Suprapubic skin (tissue), 3 donors: ENCODE measurements at regions not wholly inside any gene's neighbourhood (a gene's known extent, or its start where the extent isn't known, plus 50 kb on each side); places are given as distances from the start of the nearest gene placed in this dataset.

Experiments used
- CTCF ChIP-seq, 2 donors: fragments of 200-600 bp in 1 of 2; fragments of 450-650 bp in 1 of 2; sonication (generic) in 1 of 2; IDR thresholded peaks; one replicate each; pipeline ENCODE4 v1.5.1; 2016 to 2019; ENCODE audit warnings: antibody characterized with exemption in 2 of 2, mild to moderate bottlenecking in 1 of 2, moderate library complexity in 1 of 2
- EP300 ChIP-seq: sonication (generic); formaldehyde crosslinking; IDR thresholded peaks from one replicate; pipeline ENCODE4 v1.6.1; 2017; ENCODE audit warnings: antibody characterized with exemption
- POLR2A ChIP-seq, 2 donors: fragments of 450-650 bp; IDR thresholded peaks; one replicate each; pipeline ENCODE4 v1.6.1; 2017; ENCODE audit warnings: antibody characterized with exemption in 2 of 2, mild to moderate bottlenecking in 2 of 2, moderate library complexity in 2 of 2

GRCh38 chr4:32010221-32010620 is 1290.1 kb downstream of the PCDH7 start:
- no peak for TF ChIP-seq POLR2A (IDR thresholded peaks at IDR 0.05)
- no peak for TF ChIP-seq CTCF (IDR thresholded peaks at IDR 0.05)
- TF ChIP-seq EP300: no peak
